HPDE6-E6E7 (cell line): ENCODE measurements at regions not wholly inside any gene's neighbourhood (a gene's known extent, or its start where the extent isn't known, plus 50 kb on each side); places are given as distances from the start of the nearest gene placed in this dataset.
"Not testable (repeated sequence)": the region's sequence is repeated elsewhere in the genome, so short reads cannot be mapped to it uniquely, and the experiment has no call there.

ENCODE experiments used
- DNase-seq: peaks from one replicate; pipeline ENCODE4 v3.0.0; 2011; ENCODE audit warnings: missing footprints; ENCODE audit errors: extremely low spot score

- not testable (repeated sequence) for DNase-seq
Observed at GRCh38 chr1:146641534-146641933, 296.6 kb upstream of the NBPF12 start.

- DNase-seq = not testable (repeated sequence)
Observed at GRCh38 chr1:146640671-146641070, 297.5 kb upstream of the NBPF12 start.

- not testable (repeated sequence) for DNase-seq
Observed at GRCh38 chr1:146630302-146630701, 307.8 kb upstream of the NBPF12 start.

GRCh38 chr1:146618582-146618981 lies 319.5 kb upstream of the NBPF12 start:
- not testable (repeated sequence) for DNase-seq

GRCh38 chr1:146604681-146605080 lies 333.4 kb upstream of the NBPF12 start:
- not testable (repeated sequence) for DNase-seq

- DNase-seq = not testable (repeated sequence)
Observed at GRCh38 chr1:146600720-146601307, 337.3 kb upstream of the NBPF12 start.

- not testable (repeated sequence) for DNase-seq
Observed at GRCh38 chr1:146599906-146600305, 338.2 kb upstream of the NBPF12 start.

- DNase-seq = not testable (repeated sequence)
Observed at GRCh38 chr1:146581229-146581628, 352.4 kb upstream of the NOTCH2NLA start.

GRCh38 chr1:146567541-146567940 lies 338.7 kb upstream of the NOTCH2NLA start:
- DNase-seq = not testable (repeated sequence)

- not testable (repeated sequence) for DNase-seq
Observed at GRCh38 chr1:146558032-146558431, 329.2 kb upstream of the NOTCH2NLA start.

GRCh38 chr1:146556405-146556804 lies 327.6 kb upstream of the NOTCH2NLA start:
- not testable (repeated sequence) for DNase-seq

GRCh38 chr1:146552414-146552813 lies 323.6 kb upstream of the NOTCH2NLA start:
- DNase-seq = not testable (repeated sequence)

GRCh38 chr1:146548684-146549083 lies 319.9 kb upstream of the NOTCH2NLA start:
- not testable (repeated sequence) for DNase-seq

- DNase-seq = not testable (repeated sequence)
Observed at GRCh38 chr1:146546189-146546588, 317.4 kb upstream of the NOTCH2NLA start.

GRCh38 chr1:146537775-146538373 lies 309.1 kb upstream of the NOTCH2NLA start:
- DNase-seq = not testable (repeated sequence)

GRCh38 chr1:146536028-146536427 lies 307.2 kb upstream of the NOTCH2NLA start:
- DNase-seq = not testable (repeated sequence)

- DNase-seq = not testable (repeated sequence)
Observed at GRCh38 chr1:146535575-146535974, 306.8 kb upstream of the NOTCH2NLA start.

GRCh38 chr1:146530958-146531357 lies 302.1 kb upstream of the NOTCH2NLA start:
- not testable (repeated sequence) for DNase-seq

GRCh38 chr1:146522812-146523211 lies 294.0 kb upstream of the NOTCH2NLA start:
- DNase-seq = not testable (repeated sequence)

GRCh38 chr1:146522345-146522744 lies 293.5 kb upstream of the NOTCH2NLA start:
- DNase-seq = not testable (repeated sequence)

- not testable (repeated sequence) for DNase-seq
Observed at GRCh38 chr1:146521804-146522203, 293.0 kb upstream of the NOTCH2NLA start.

GRCh38 chr1:146513754-146514153 lies 284.9 kb upstream of the NOTCH2NLA start:
- DNase-seq = not testable (repeated sequence)

- DNase-seq = not testable (repeated sequence)
Observed at GRCh38 chr1:146511047-146511777, 282.4 kb upstream of the NOTCH2NLA start.
